ENCODE measurements at regions not wholly inside any gene's neighbourhood (a gene's known extent, or its start where the extent isn't known, plus 50 kb on each side); places are given as distances from the start of the nearest gene placed in this dataset.
"Not testable (repeated sequence)": the region's sequence is repeated elsewhere in the genome, so short reads cannot be mapped to it uniquely, and the experiment has no call there.

- no peak for TF ChIP-seq CTCF (IDR thresholded peaks at IDR 0.05; ENCODE audit: control insufficient read depth, extremely low read depth, insufficient read depth)
- no peak for DNase-seq (ENCODE audit: low read depth)
- no peak overlapping the region for H3K4me3 ChIP-seq (ENCODE audit: low read depth, low read length)
These were observed 139.6 kb downstream of the MYLK4 start for GRCh38 chr6:2611092-2611491.

- DNase-seq (ENCODE audit: low read depth): peak; percentile 76
- TF ChIP-seq CTCF (IDR thresholded peaks at IDR 0.05; ENCODE audit: control insufficient read depth, extremely low read depth, insufficient read depth): no peak
- no peak overlapping the region for H3K4me3 ChIP-seq (ENCODE audit: low read depth, low read length)
These were observed 142.2 kb downstream of the MYLK4 start for GRCh38 chr6:2608503-2608902.

- no peak for TF ChIP-seq CTCF (IDR thresholded peaks at IDR 0.05; ENCODE audit: control insufficient read depth, extremely low read depth, insufficient read depth)
- DNase-seq (ENCODE audit: low read depth): no peak
- H3K4me3 ChIP-seq (ENCODE audit: low read depth, low read length): no peak overlapping the region
These were observed 150.4 kb downstream of the MYLK4 start for GRCh38 chr6:2600363-2600762.

- DNase-seq (ENCODE audit: low read depth): no peak
- TF ChIP-seq CTCF (IDR thresholded peaks at IDR 0.05; ENCODE audit: control insufficient read depth, extremely low read depth, insufficient read depth): no peak
- no peak overlapping the region for H3K4me3 ChIP-seq (ENCODE audit: low read depth, low read length)
These were observed 150.9 kb downstream of the MYLK4 start for GRCh38 chr6:2599817-2600216.

- H3K4me3 ChIP-seq (ENCODE audit: low read depth, low read length): no peak overlapping the region
- no peak for DNase-seq (ENCODE audit: low read depth)
- TF ChIP-seq CTCF (IDR thresholded peaks at IDR 0.05; ENCODE audit: control insufficient read depth, extremely low read depth, insufficient read depth): no peak
These were observed 151.9 kb downstream of the MYLK4 start for GRCh38 chr6:2598867-2599266.

GRCh38 chr6:2597991-2598390 is 152.7 kb downstream of the MYLK4 start:
- H3K4me3 ChIP-seq (ENCODE audit: low read depth, low read length): no peak overlapping the region
- TF ChIP-seq CTCF (IDR thresholded peaks at IDR 0.05; ENCODE audit: control insufficient read depth, extremely low read depth, insufficient read depth): no peak
- no peak for DNase-seq (ENCODE audit: low read depth)

- not testable (repeated sequence) for H3K4me3 ChIP-seq (ENCODE audit: low read depth, low read length); DNase-seq (ENCODE audit: low read depth)
These were observed 153.3 kb downstream of the MYLK4 start for GRCh38 chr6:2597457-2597856.

GRCh38 chr6:2596222-2596621 is 154.5 kb downstream of the MYLK4 start:
- no peak for DNase-seq (ENCODE audit: low read depth)
- no peak for TF ChIP-seq CTCF (IDR thresholded peaks at IDR 0.05; ENCODE audit: control insufficient read depth, extremely low read depth, insufficient read depth)
- no peak overlapping the region for H3K4me3 ChIP-seq (ENCODE audit: low read depth, low read length)

Data from LNCaP clone FGC (cell line).